ENCODE measurements at regions not wholly inside any gene's neighbourhood (a gene's known extent, or its start where the extent isn't known, plus 50 kb on each side); places are given as distances from the start of the nearest gene placed in this dataset.

DNA sequence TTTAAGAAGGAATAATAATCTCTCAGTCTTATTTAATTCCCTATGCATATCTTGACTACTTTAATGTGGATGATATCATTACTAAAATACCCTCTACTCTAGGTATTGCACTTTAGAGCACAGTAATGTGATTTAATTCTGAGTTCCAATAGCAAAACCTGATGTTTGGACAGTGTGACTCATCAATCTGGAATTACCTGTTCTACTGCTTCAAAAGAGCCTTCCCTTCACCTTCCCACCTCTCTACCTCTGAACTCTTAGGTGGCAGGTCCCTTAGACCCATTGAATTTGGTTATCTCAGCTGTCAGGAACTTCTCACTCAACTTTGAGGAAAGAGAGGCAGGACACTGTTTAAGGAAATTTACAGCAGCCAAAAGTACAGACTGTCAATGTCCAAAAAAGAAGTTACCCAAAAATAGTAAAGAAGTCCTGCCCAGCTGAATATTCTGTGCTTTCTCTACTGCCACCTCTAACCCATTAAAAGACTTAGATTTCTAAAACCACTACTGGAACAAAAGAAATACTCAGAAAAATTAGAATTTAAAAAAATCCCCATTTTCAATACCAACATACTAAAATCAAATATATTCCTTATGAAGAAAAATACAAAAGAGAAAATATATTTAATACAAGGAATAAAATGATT, 123.1 kb upstream of the GPM6A start:
- ChIA-PET POLR2A (ENCODE audit: low non-redundant PET) (no interaction called here), CTCF (interaction anchor here (0.6 to 0.7 kb wide), 6 partner anchors 12 to 1945 kb away, joined by 3 to 5 read pairs (median 3); no protein-coding TSS in a partner anchor)
- peak; percentile 42 for DNase-seq (ENCODE audit: low spot score)
- H3K27ac ChIP-seq = no peak overlapping the region
- TF ChIP-seq, protein P1, sequence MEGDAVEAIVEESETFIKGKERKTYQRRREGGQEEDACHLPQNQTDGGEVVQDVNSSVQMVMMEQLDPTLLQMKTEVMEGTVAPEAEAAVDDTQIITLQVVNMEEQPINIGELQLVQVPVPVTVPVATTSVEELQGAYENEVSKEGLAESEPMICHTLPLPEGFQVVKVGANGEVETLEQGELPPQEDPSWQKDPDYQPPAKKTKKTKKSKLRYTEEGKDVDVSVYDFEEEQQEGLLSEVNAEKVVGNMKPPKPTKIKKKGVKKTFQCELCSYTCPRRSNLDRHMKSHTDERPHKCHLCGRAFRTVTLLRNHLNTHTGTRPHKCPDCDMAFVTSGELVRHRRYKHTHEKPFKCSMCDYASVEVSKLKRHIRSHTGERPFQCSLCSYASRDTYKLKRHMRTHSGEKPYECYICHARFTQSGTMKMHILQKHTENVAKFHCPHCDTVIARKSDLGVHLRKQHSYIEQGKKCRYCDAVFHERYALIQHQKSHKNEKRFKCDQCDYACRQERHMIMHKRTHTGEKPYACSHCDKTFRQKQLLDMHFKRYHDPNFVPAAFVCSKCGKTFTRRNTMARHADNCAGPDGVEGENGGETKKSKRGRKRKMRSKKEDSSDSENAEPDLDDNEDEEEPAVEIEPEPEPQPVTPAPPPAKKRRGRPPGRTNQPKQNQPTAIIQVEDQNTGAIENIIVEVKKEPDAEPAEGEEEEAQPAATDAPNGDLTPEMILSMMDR (conservative IDR thresholded peaks at IDR 0.05; ENCODE audit: low read depth) = no peak

DNA sequence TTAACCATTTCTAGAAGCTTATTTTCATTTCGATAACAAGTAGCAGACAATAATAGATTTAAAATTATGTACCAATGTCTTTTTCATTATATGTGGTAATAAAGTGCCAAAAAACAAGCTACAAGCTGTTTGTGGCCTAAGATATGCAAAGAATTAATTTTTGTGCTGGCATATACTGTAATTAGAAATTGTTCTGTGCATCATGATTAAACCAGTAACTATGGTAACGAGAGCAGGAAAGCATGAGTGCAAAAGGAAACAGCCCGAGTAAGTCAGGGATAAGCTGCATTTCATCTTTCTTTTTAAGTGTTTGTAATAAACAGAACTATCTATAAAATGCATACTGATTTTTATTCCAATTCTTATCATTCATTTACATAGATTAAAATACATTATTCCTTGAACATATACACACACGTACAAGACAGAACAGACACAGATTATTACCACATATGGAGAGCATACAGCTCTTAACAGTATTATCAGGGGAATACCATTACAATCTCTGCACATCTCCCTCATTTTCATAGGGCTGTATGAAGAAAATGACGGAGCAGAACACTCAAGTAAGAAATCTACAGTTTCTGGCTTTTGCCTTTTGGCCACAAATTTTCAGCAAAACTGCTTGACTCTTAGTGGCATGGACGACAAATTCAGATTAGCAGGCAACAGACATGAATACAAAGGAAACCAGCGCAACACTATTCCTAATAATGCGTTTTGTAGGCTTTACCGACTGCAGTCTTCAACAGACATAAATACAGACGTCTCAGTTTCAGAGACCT, 121.3 kb upstream of the WDR17 start:
- ChIA-PET POLR2A (ENCODE audit: low non-redundant PET) (no interaction called here), CTCF (interaction anchor here (0.7 kb wide), 1 partner anchor 345 kb away, joined by 3 read pairs; no protein-coding TSS in a partner anchor)
- no peak for DNase-seq (ENCODE audit: low spot score)
- TF ChIP-seq, protein P1 (conservative IDR thresholded peaks at IDR 0.05; ENCODE audit: low read depth) = no peak
- H3K27ac ChIP-seq = no peak overlapping the region

DNA sequence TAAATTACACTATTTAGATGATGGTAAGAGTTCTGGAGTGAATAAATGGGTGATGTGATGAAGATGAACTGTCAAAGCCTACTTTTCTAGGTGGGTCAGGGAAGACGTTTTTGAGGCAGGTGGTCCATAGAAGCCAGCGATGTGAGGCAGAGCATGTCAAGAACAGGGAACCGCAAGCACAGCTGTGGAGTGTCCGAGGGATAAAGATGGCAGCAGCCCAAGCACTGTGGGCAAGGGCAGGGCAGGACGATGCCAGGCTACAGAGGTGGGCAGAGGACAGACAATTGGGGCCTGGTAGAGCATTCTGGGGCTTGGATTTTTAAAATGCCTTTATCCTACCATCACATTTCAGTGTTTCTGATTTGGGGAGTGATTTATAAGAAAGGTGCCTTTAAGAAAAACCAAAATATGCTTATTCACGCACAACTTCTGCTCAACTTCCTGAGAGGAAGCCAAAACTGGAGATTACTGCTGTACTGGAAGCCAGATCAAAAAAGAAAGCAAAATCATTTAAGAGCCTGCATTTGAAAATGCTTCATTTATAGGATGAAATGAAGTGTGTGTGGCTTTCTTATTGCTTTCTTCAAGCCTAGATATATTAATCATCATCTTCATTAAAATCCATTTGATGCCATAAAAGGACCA, 119.0 kb upstream of the WDR17 start:
- CTCF ChIA-PET = interaction anchor here (1.0 to 1.2 kb wide), 3 partner anchors 9 to 394 kb away, joined by 3 to 4 read pairs (median 4); no protein-coding TSS in a partner anchor
- POLR2A ChIA-PET (ENCODE audit: low non-redundant PET) = no interaction called here
- no peak overlapping the region for H3K27ac ChIP-seq
- TF ChIP-seq, protein P1 (conservative IDR thresholded peaks at IDR 0.05; ENCODE audit: low read depth) = no peak
- no peak for DNase-seq (ENCODE audit: low spot score)

DNA sequence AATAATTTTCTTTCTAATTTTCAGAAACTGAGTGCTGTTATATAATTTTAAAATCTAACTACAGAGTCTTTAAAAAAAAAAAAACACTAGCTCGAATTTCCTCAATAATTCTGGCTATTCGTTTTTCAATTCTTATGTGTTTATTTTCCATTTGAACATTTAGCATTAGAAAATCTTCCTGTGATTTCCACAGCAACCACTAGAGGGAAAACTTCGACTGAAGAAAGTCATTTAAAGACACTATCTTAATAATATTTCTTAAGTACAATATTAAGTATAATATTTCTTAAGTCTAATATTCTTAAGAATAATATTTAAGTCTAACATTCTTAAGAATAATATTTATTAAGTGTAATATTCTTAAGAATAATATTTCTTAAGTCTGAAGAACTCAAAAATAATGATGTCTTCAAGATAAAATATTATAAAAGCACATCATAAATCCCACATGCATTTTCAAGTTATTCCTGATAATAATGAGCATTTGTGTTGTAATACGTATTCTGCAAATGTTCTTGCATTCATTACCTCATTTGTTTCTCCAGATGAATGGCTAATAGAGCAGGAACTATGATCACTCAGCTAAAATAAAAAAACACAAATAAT, 118.4 kb upstream of the WDR17 start:
- TF ChIP-seq, protein P1 (conservative IDR thresholded peaks at IDR 0.05; ENCODE audit: low read depth) = peak; percentile 72; the same call in 1 of the 2 replicates
- DNase-seq (ENCODE audit: low spot score) = no peak
- CTCF ChIA-PET = interaction anchor here (0.6 to 1.2 kb wide), 6 partner anchors 8 to 1299 kb away, joined by 3 to 4 read pairs (median 3); no protein-coding TSS in a partner anchor
- POLR2A ChIA-PET (ENCODE audit: low non-redundant PET) = no interaction called here
- no peak overlapping the region for H3K27ac ChIP-seq

DNA sequence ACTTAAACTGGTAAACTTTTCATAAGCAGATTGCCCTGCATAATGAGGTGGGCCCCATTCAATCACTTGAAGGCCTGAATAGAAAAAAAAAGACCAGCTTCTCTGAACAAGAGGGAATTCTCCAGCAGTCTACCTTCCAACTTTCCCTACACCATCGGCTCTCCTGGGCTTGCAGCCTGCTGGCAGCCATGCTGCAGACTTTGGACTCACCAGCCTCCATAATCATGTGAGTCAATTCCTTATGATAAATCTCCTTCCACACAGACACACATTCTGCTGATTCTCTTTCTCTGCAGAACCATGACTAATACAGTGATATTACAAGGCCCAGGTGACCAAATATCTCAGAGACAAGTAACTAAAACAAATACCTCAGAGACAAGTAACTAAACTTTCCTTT, 113.8 kb upstream of the WDR17 start:
- no peak overlapping the region for H3K27ac ChIP-seq
- TF ChIP-seq, protein P1 (conservative IDR thresholded peaks at IDR 0.05; ENCODE audit: low read depth) = no peak
- ChIA-PET POLR2A (ENCODE audit: low non-redundant PET) (no interaction called here), CTCF (interaction anchor here (0.7 kb wide), 1 partner anchor 320 kb away, joined by 3 read pairs; no protein-coding TSS in a partner anchor)
- DNase-seq (ENCODE audit: low spot score) = no peak

DNA sequence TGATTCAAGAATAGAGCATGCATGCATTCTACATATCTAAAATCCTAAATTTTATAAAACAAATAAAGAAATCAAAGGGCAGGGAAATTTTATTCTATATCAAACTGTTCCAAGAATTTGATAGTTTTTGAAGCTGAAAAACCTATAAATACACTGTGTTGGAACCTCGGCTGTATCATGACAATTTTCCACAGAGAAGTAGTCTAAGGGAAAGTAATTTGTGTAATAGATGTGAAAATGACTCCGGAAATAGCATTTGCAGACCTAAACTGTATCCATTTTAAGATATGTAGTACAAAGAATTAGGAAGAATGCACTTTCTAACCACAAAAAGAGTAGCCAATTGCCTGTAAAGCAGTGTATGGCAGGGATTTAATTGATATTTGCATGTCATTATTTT, 112.5 kb upstream of the WDR17 start:
- TF ChIP-seq, protein P1 (conservative IDR thresholded peaks at IDR 0.05; ENCODE audit: low read depth) = no peak
- H3K27ac ChIP-seq = no peak overlapping the region
- ChIA-PET POLR2A (ENCODE audit: low non-redundant PET) (no interaction called here), CTCF (interaction anchor here (0.6 to 0.8 kb wide), 2 partner anchors 317 to 1200 kb away, joined by 3 to 6 read pairs; no protein-coding TSS in a partner anchor)
- no peak for DNase-seq (ENCODE audit: low spot score)
